ENCODE measurements at regions not wholly inside any gene's neighbourhood (a gene's known extent, or its start where the extent isn't known, plus 50 kb on each side); places are given as distances from the start of the nearest gene placed in this dataset.
A peak's percentile ranks its signal among the peaks of the same experiment; 100 is the strongest.

GRCh38 chr3:72021531-72021930 lies 236.6 kb upstream of the PROK2 start:
- Histone ChIP-seq H3K27ac (ENCODE audit: low read depth in 1 of 2, low read length in 2 of 2) (no peak overlapping the region), H3K36me3 (replicated peaks in 1 of 2; ENCODE audit: control insufficient read depth in 1 of 2, insufficient read depth in 2 of 2, low read length in 2 of 2) (no peaks in the 10 kb centered on the region), H3K27me3 (ENCODE audit: control insufficient read depth in 2 of 2, insufficient read depth in 2 of 2, low read length in 2 of 2) (no peaks in the 10 kb centered on the region), H3K9me3 (replicated peaks in 1 of 2; ENCODE audit: control insufficient read depth in 1 of 2, insufficient read depth in 1 of 2, low read length in 2 of 2) (no peaks in the 10 kb centered on the region), H4K20me1 (ENCODE audit: insufficient read depth, low read length) (no peaks in the 10 kb centered on the region), H2AFZ (ENCODE audit: insufficient read depth, low read depth, low read length, poor library complexity, severe bottlenecking) (no peak overlapping the region), H3K4me1 (ENCODE audit: control insufficient read depth in 1 of 2, insufficient read depth in 2 of 2, low read length in 2 of 2) (peaks cover 6 to 8% of the 10 kb centered on the region in 2 donors), H3K9ac (ENCODE audit: insufficient read depth, low read length, poor library complexity, severe bottlenecking) (no peak overlapping the region), H3K79me2 (ENCODE audit: insufficient read depth, low read length) (no peaks in the 10 kb centered on the region), H3K4me3 (replicated peaks in 1 of 3; ENCODE audit: low read depth in 2 of 3, low read length in 3 of 3) (no peak overlapping the region), H3K4me2 (replicated peaks; ENCODE audit: extremely low read depth, low read length, poor library complexity, severe bottlenecking) (no peak overlapping the region)
- peaks cover 3 to 11% (median 3%) of the 10 kb centered on the region in 3 donors for H3K27me3 Mint-ChIP-seq (ENCODE audit: low read depth in 3 of 3)
- 88% methylated on average over 1 of the region's 1 CpG for WGBS (ENCODE audit: insufficient coverage)
- H3K36me3 Mint-ChIP-seq: peaks cover 0 to 2% of the 10 kb centered on the region in 2 donors
- peaks cover 0 to 15% (median 2%) of the 10 kb centered on the region in 7 donors for H3K9me3 Mint-ChIP-seq
- H3K4me1 Mint-ChIP-seq: peaks cover 8% of the 10 kb centered on the region
- no peak for DNase-seq
- intact Hi-C loops (cut with micrococcal nuclease): no loop called here
- TF ChIP-seq CTCF (IDR thresholded peaks at IDR 0.05): no peak
- H3K27ac Mint-ChIP-seq: no peak overlapping the region
- no peak overlapping the region for H3K4me3 Mint-ChIP-seq

- Histone ChIP-seq H2AFZ (ENCODE audit: insufficient read depth, low read depth, low read length, poor library complexity, severe bottlenecking) (no peak overlapping the region), H3K27me3 (ENCODE audit: control insufficient read depth in 2 of 2, insufficient read depth in 2 of 2, low read length in 2 of 2) (peaks cover 0 to 2% of the 10 kb centered on the region in 2 donors), H3K4me3 (replicated peaks in 1 of 3; ENCODE audit: low read depth in 2 of 3, low read length in 3 of 3) (no peak overlapping the region), H4K20me1 (ENCODE audit: insufficient read depth, low read length) (no peaks in the 10 kb centered on the region), H3K9me3 (replicated peaks in 1 of 2; ENCODE audit: control insufficient read depth in 1 of 2, insufficient read depth in 1 of 2, low read length in 2 of 2) (no peaks in the 10 kb centered on the region), H3K79me2 (ENCODE audit: insufficient read depth, low read length) (no peaks in the 10 kb centered on the region), H3K27ac (ENCODE audit: low read depth in 1 of 2, low read length in 2 of 2) (no peak overlapping the region), H3K36me3 (replicated peaks in 1 of 2; ENCODE audit: control insufficient read depth in 1 of 2, insufficient read depth in 2 of 2, low read length in 2 of 2) (no peaks in the 10 kb centered on the region), H3K4me2 (replicated peaks; ENCODE audit: extremely low read depth, low read length, poor library complexity, severe bottlenecking) (no peak overlapping the region), H3K4me1 (ENCODE audit: control insufficient read depth in 1 of 2, insufficient read depth in 2 of 2, low read length in 2 of 2) (peaks cover 11% of the 10 kb centered on the region in 2 donors), H3K9ac (ENCODE audit: insufficient read depth, low read length, poor library complexity, severe bottlenecking) (no peak overlapping the region)
- no peak overlapping the region for H3K4me3 Mint-ChIP-seq
- intact Hi-C loops (cut with micrococcal nuclease): no loop called here
- peaks cover 0 to 2% of the 10 kb centered on the region in 2 donors for H3K36me3 Mint-ChIP-seq
- H3K27ac Mint-ChIP-seq: peak overlapping the region in 4 of 7 donors; percentile 8 to 65 (median 44)
- DNase-seq: peak in 2 of 3 donors; percentile 42 to 66
- peaks cover 0 to 11% (median 0%) of the 10 kb centered on the region in 3 donors for H3K27me3 Mint-ChIP-seq (ENCODE audit: low read depth in 3 of 3)
- H3K4me1 Mint-ChIP-seq: peaks cover 17% of the 10 kb centered on the region
- WGBS (ENCODE audit: insufficient coverage): 58% methylated on average over 3 of the region's 5 CpGs
- TF ChIP-seq CTCF (IDR thresholded peaks at IDR 0.05): no peak
- peaks cover 0 to 10% (median 0%) of the 10 kb centered on the region in 7 donors for H3K9me3 Mint-ChIP-seq
These were observed 233.5 kb upstream of the PROK2 start for GRCh38 chr3:72018343-72018984.
